HCT116 (cell line): ENCODE measurements at regions not wholly inside any gene's neighbourhood (a gene's known extent, or its start where the extent isn't known, plus 50 kb on each side); places are given as distances from the start of the nearest gene placed in this dataset.

Experiments
- ATAC-seq: fragments of 200-7000 bp; cut with Tn5 transposase; 2 replicates; pipeline ENCODE4 v1.9.1; 2020; ENCODE audit warnings: mild to moderate bottlenecking, moderate library complexity
- BruUV-seq: library from RNA; stranded (reverse); fragments of 400-500 nt; replicated peaks from 2 replicates; lab custom pipeline; 2021; lab: Mats Ljungman, UMichigan
- CTCF ChIA-PET: fragments of 300-600 bp; sonication (Branson Sonifier 250); formaldehyde crosslinking; loops from one replicate; lab custom pipeline; 2021; ENCODE audit warnings: antibody characterized with exemption; lab: Charles Lee
- POLR2A ChIA-PET: fragments of 300-600, 350-600 bp; sonication (Branson Sonifier 250); formaldehyde crosslinking; loops from one replicate; lab custom pipeline; 2021; ENCODE audit warnings: antibody characterized with exemption; lab: Charles Lee
- RAD21 ChIA-PET, 2 experiments: fragments of 300-600 bp; sonication (Branson Sonifier 250); formaldehyde crosslinking; loops; one replicate each; lab custom pipeline; 2023; ENCODE audit warnings: low total read pairs in 2 of 2; ENCODE audit not compliant: uncharacterized antibody in 2 of 2, unreplicated experiment in 2 of 2, low non-redundant PET in 1 of 2; lab: Charles Lee
- DNase-seq: peaks from one replicate; pipeline ENCODE4 v3.0.0-alpha.2; 2010; ENCODE audit warnings: low read depth, low spot score
- H2AFZ ChIP-seq: fragments of 200-600 bp; shearing (Covaris generic), sonication (generic); 2 replicates; pipeline ENCODE4 v1.6.1; 2017; ENCODE audit warnings: low read depth, mixed run types, mixed read lengths, antibody characterized with exemption, low read length; ENCODE audit not compliant: poor library complexity, severe bottlenecking
- H3K27ac ChIP-seq: 2 replicates; pipeline ENCODE4 v1.5.1; 2012; ENCODE audit warnings: low read depth, low read length
- H3K27me3 ChIP-seq: fragments of 200-600 bp; sonication (generic); 2 replicates; pipeline ENCODE4 v1.6.1; 2016; ENCODE audit warnings: mixed run types, low read length, mixed read lengths; ENCODE audit not compliant: insufficient read depth
- H3K36me3 ChIP-seq, 2 experiments: fragments of 200-500 bp in 1 of 2; fragments of 200-600 bp in 1 of 2; sonication (Bioruptor generic) in 1 of 2; sonication (generic) in 1 of 2; 2 replicates each; pipeline versions ENCODE4 v1.5.1 to v1.6.1; 2014 to 2016; ENCODE audit warnings: low read length in 2 of 2, inconsistent platforms in 1 of 2, mixed read lengths in 1 of 2, mixed run types in 1 of 2; ENCODE audit not compliant: insufficient read depth in 2 of 2, control insufficient read depth in 1 of 2
- H3K4me1 ChIP-seq, 2 experiments: fragments of 200-600 bp in 1 of 2; sonication (generic) in 1 of 2; 2 replicates each; pipeline versions ENCODE4 v1.5.1 to v1.6.1; 2012 to 2017; ENCODE audit warnings: low read length in 2 of 2, inconsistent platforms in 1 of 2, mild to moderate bottlenecking in 1 of 2, mixed read lengths in 1 of 2, mixed run types in 1 of 2, moderate library complexity in 1 of 2; ENCODE audit not compliant: insufficient read depth in 2 of 2, control insufficient read depth in 1 of 2
- H3K4me2 ChIP-seq: fragments of 200-600 bp; sonication (generic); 2 replicates; pipeline ENCODE4 v1.6.1; 2017; ENCODE audit warnings: mixed run types, low read length, mixed read lengths
- H3K4me3 ChIP-seq, 2 experiments: fragments of 200-600 bp in 1 of 2; sonication (generic) in 1 of 2; replicated peaks in 1 of 2; 2 replicates each; pipeline ENCODE4 v1.5.1; 2011 to 2016; ENCODE audit warnings: low read length in 2 of 2, control low read depth in 1 of 2, low read depth in 1 of 2, mild to moderate bottlenecking in 1 of 2, mixed read lengths in 1 of 2, mixed run types in 1 of 2
- H3K79me2 ChIP-seq: fragments of 200-600 bp; sonication (generic); 2 replicates; pipeline ENCODE4 v1.6.1; 2017; ENCODE audit warnings: mild to moderate bottlenecking, mixed run types, low read length, moderate library complexity, mixed read lengths; ENCODE audit not compliant: insufficient read depth
- H3K9ac ChIP-seq: fragments of 200-600 bp; sonication (generic); 2 replicates; pipeline ENCODE4 v1.6.1; 2016; ENCODE audit warnings: low read length, mixed read lengths
- H3K9me2 ChIP-seq: fragments of 200-600 bp; sonication (generic), shearing (Covaris generic); 2 replicates; pipeline ENCODE4 v1.6.1; 2017; ENCODE audit warnings: mixed run types, mild to moderate bottlenecking, moderate library complexity; ENCODE audit not compliant: insufficient read depth
- H3K9me3 ChIP-seq, 2 experiments: fragments of 200-500 bp in 1 of 2; fragments of 200-600 bp in 1 of 2; sonication (Bioruptor generic) in 1 of 2; sonication (generic) in 1 of 2; 2 replicates each; pipeline ENCODE4 v1.6.1; 2014 to 2017; ENCODE audit warnings: low read length in 2 of 2, mixed read lengths in 2 of 2, inconsistent platforms in 1 of 2, low read depth in 1 of 2, mild to moderate bottlenecking in 1 of 2, mixed run types in 1 of 2, moderate library complexity in 1 of 2; ENCODE audit not compliant: control insufficient read depth in 1 of 2, insufficient read depth in 1 of 2
- H4K20me1 ChIP-seq: fragments of 200-600 bp; sonication (generic), shearing (Covaris generic); 2 replicates; pipeline ENCODE4 v1.6.1; 2017; ENCODE audit warnings: mixed run types, mild to moderate bottlenecking, moderate library complexity; ENCODE audit not compliant: insufficient read depth
- FOSL1 ChIP-seq: IDR thresholded peaks from 2 replicates; pipeline ENCODE4 v1.6.1; 2012; ENCODE audit warnings: low read depth
- JUND ChIP-seq: IDR thresholded peaks from 2 replicates; pipeline ENCODE4 v1.6.1; 2012
- MAX ChIP-seq: IDR thresholded peaks from 2 replicates; pipeline ENCODE4 v1.6.1; 2012
- YY1 ChIP-seq: IDR thresholded peaks from 2 replicates; pipeline ENCODE4 v1.6.1; 2011; ENCODE audit warnings: low read length, low read depth, moderate library complexity, mild to moderate bottlenecking; ENCODE audit not compliant: insufficient replicate concordance; ENCODE audit errors: extremely low read depth
- ZFX ChIP-seq: fragments of 450-650 bp; IDR thresholded peaks from 2 replicates; pipeline ENCODE4 v1.6.1; 2017
- intact Hi-C: fragments of 100-400 bp; cut with micrococcal nuclease; formaldehyde crosslinking; loops from 2 replicates; pipeline ENCODE4 v1.10.0; 2022

GRCh38 chr4:105057370-105058105, 89.1 kb upstream of the TET2 start:
- RAD21 ChIA-PET, result no interaction called here
- Histone ChIP-seq H3K4me2 (no peak overlapping the region), H3K4me3 (no peak overlapping the region), H4K20me1 (no peaks in the 10 kb centered on the region), H3K27ac (no peak overlapping the region), H3K27me3 (no peaks in the 10 kb centered on the region), H3K4me1 (peaks cover 0 to 30% of the 10 kb centered on the region in 2 experiments; a peak in 2 of 4 replicates), H3K36me3 (no peaks in the 10 kb centered on the region), H2AFZ (no peak overlapping the region), H3K9me2 (no peaks in the 10 kb centered on the region), H3K79me2 (no peaks in the 10 kb centered on the region), H3K9me3 (no peaks in the 10 kb centered on the region), H3K9ac (no peak overlapping the region)
- no peak for TF ChIP-seq ZFX
- no TSS peak for BruUV-seq
- no peak for DNase-seq
- CTCF ChIA-PET, result no interaction called here
- ATAC-seq, result no peak
- POLR2A ChIA-PET, result no interaction called here
- intact Hi-C loops, result no loop called here

GRCh38 chr4:105058177-105058812, 88.4 kb upstream of the TET2 start:
- H3K4me3 ChIP-seq, result no peak overlapping the region
- ATAC-seq, result no peak
- POLR2A ChIA-PET, result no interaction called here
- CTCF ChIA-PET, result no interaction called here
- 0 out of 2 replicates have a peak, but pooled peaks have one; percentile 22 for TF ChIP-seq JUND
- no peak for TF ChIP-seq YY1
- TF ChIP-seq FOSL1, result peak; percentile 39; the same call in 1 of the 2 replicates
- no peak for TF ChIP-seq MAX
- H4K20me1 ChIP-seq, result no peaks in the 10 kb centered on the region
- H3K9me2 ChIP-seq, result no peaks in the 10 kb centered on the region
- intact Hi-C loops, result no loop called here
- no peaks in the 10 kb centered on the region for H3K36me3 ChIP-seq
- no peak overlapping the region for H3K27ac ChIP-seq
- H3K4me2 ChIP-seq, result no peak overlapping the region
- H3K4me1 ChIP-seq, result peaks cover 0 to 30% of the 10 kb centered on the region in 2 experiments; a peak in 2 of 4 replicates
- H3K79me2 ChIP-seq, result no peaks in the 10 kb centered on the region
- no peak overlapping the region for H3K9ac ChIP-seq
- no peaks in the 10 kb centered on the region for H3K27me3 ChIP-seq
- no TSS peak for BruUV-seq
- no peak overlapping the region for H2AFZ ChIP-seq
- DNase-seq, result peak; percentile 12
- H3K9me3 ChIP-seq, result no peaks in the 10 kb centered on the region
- RAD21 ChIA-PET, result no interaction called here
